ENCODE measurements at regions not wholly inside any gene's neighbourhood (a gene's known extent, or its start where the extent isn't known, plus 50 kb on each side); places are given as distances from the start of the nearest gene placed in this dataset.

GRCh38 chr6:25036461-25036860 is 100.7 kb upstream of the RIPOR2 start:
- no peak overlapping the region for H2AFZ ChIP-seq (ENCODE audit: low read length)
- H2BK120ac ChIP-seq (replicated peaks; ENCODE audit: low read depth, low read length): no peak overlapping the region
- H3K23ac ChIP-seq (ENCODE audit: insufficient read length): no peak overlapping the region
- H3K36me3 ChIP-seq (ENCODE audit: control insufficient read depth in 2 of 4, insufficient read depth in 4 of 4, low read length in 3 of 4): no peaks in the 10 kb centered on the region
- H3K4me3 ChIP-seq (ENCODE audit: extremely low read depth in 1 of 4, insufficient read depth in 2 of 4, low read depth in 3 of 4, low read length in 4 of 4): no peak overlapping the region
- no peak overlapping the region for H3K56ac ChIP-seq (replicated peaks; ENCODE audit: insufficient read length, low read depth, low read length)
- H3K4me1 ChIP-seq (replicated peaks in 1 of 4; ENCODE audit: control insufficient read depth in 3 of 4, insufficient read depth in 4 of 4, low read length in 3 of 4): no peaks in the 10 kb centered on the region
- no peak overlapping the region for H2BK12ac ChIP-seq (ENCODE audit: low read depth, low read length)
- no peaks in the 10 kb centered on the region for H4K20me1 ChIP-seq (replicated peaks in 1 of 2; ENCODE audit: control insufficient read depth in 1 of 2, insufficient read depth in 2 of 2, low read length in 2 of 2)
- no peak overlapping the region for H4K8ac ChIP-seq (ENCODE audit: extremely low read depth, insufficient read depth, low read length)
- no peak overlapping the region for H2BK15ac ChIP-seq (ENCODE audit: low read length)
- no peak overlapping the region for H2BK20ac ChIP-seq (ENCODE audit: low read length)
- no peaks in the 10 kb centered on the region for H3K9me3 ChIP-seq (ENCODE audit: insufficient read depth in 2 of 2, low read depth in 1 of 2, low read length in 1 of 2)
- FAIRE-seq (no peak), DNase-seq (ENCODE audit: low read depth in 1 of 2, low spot score in 2 of 2) (no peak)
- H3K9ac ChIP-seq (replicated peaks in 1 of 4; ENCODE audit: extremely low read depth in 1 of 4, low read depth in 3 of 4, low read length in 3 of 4): no peak overlapping the region
- H2BK5ac ChIP-seq (ENCODE audit: low read depth, low read length): no peak overlapping the region
- ChIA-PET POLR2A (ENCODE audit: partially characterized antibody) (no interaction called here), CTCF (ENCODE audit: partially characterized antibody) (interaction anchor here (0.9 to 5.4 kb wide), 4 partner anchors 10 to 180 kb away, joined by 3 to 32 read pairs (median 4); no protein-coding TSS in a partner anchor)
- no peak overlapping the region for H3K18ac ChIP-seq (ENCODE audit: extremely low read depth, low read length)
- H3K4ac ChIP-seq (replicated peaks; ENCODE audit: insufficient read length, low read depth, low read length): no peak overlapping the region
- H4K5ac ChIP-seq (ENCODE audit: insufficient read length, low read depth, low read length): no peak overlapping the region
- WGBS, 2 experiments (ENCODE audit: extremely low coverage in 1 of 2, insufficient coverage in 1 of 2, insufficient read length in 1 of 2, insufficient replicate concordance in 2 of 2, low coverage in 1 of 2, low lambda C conversion rate in 2 of 2, missing lambda C conversion rate in 1 of 2): 100% methylated on average over 3 of the region's 3 CpGs; no CpG with 5 or more reads in 1 of the 2 experiments
- H2AK5ac ChIP-seq (ENCODE audit: low read depth, low read length): no peak overlapping the region
- H4K91ac ChIP-seq (replicated peaks; ENCODE audit: insufficient read length, low read length): no peak overlapping the region
- H3K79me2 ChIP-seq (ENCODE audit: control insufficient read depth in 1 of 2, insufficient read depth in 2 of 2, low read length in 2 of 2): no peaks in the 10 kb centered on the region
- no peak overlapping the region for H3K4me2 ChIP-seq (ENCODE audit: insufficient read depth in 1 of 2, low read depth in 2 of 2, low read length in 2 of 2)
- H3K23me2 ChIP-seq (ENCODE audit: low read depth, low read length): no peaks in the 10 kb centered on the region
- no peak for TF ChIP-seq CREB1 (IDR thresholded peaks at IDR 0.05)
- no peak for TF ChIP-seq SAP30 (IDR thresholded peaks at IDR 0.05; ENCODE audit: insufficient read depth, insufficient replicate concordance, low read length)
- TF ChIP-seq SP4 (IDR thresholded peaks at IDR 0.05; ENCODE audit: low read length): no peak
- TF ChIP-seq SRF (IDR thresholded peaks at IDR 0.05; ENCODE audit: low read depth, low read length): no peak
- TF ChIP-seq KDM5A (IDR thresholded peaks at IDR 0.05; ENCODE audit: low read length): no peak
- TF ChIP-seq KDM4A (IDR thresholded peaks at IDR 0.05; ENCODE audit: low read depth, low read length, severe bottlenecking): no peak
- TF ChIP-seq BCL11A (IDR thresholded peaks at IDR 0.05; ENCODE audit: low read depth in 2 of 2, low read length in 2 of 2): no peak
- no peak for TF ChIP-seq PHF8 (conservative IDR thresholded peaks at IDR 0.05; ENCODE audit: low read depth, low read length)
- no peak for TF ChIP-seq TEAD4 (IDR thresholded peaks at IDR 0.05; ENCODE audit: low read depth, low read length)
- no peak for TF ChIP-seq RXRA (IDR thresholded peaks at IDR 0.05; ENCODE audit: insufficient read depth, low read depth, low read length)
- TF ChIP-seq TBP (IDR thresholded peaks at IDR 0.05; ENCODE audit: low read depth, low read length): no peak
- TF ChIP-seq, protein P1, sequence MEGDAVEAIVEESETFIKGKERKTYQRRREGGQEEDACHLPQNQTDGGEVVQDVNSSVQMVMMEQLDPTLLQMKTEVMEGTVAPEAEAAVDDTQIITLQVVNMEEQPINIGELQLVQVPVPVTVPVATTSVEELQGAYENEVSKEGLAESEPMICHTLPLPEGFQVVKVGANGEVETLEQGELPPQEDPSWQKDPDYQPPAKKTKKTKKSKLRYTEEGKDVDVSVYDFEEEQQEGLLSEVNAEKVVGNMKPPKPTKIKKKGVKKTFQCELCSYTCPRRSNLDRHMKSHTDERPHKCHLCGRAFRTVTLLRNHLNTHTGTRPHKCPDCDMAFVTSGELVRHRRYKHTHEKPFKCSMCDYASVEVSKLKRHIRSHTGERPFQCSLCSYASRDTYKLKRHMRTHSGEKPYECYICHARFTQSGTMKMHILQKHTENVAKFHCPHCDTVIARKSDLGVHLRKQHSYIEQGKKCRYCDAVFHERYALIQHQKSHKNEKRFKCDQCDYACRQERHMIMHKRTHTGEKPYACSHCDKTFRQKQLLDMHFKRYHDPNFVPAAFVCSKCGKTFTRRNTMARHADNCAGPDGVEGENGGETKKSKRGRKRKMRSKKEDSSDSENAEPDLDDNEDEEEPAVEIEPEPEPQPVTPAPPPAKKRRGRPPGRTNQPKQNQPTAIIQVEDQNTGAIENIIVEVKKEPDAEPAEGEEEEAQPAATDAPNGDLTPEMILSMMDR (IDR thresholded peaks at IDR 0.05; ENCODE audit: control extremely low read depth in 1 of 3, insufficient read depth in 1 of 3, low read depth in 1 of 3, low read length in 3 of 3): no peak
- TF ChIP-seq HDAC2 (IDR thresholded peaks at IDR 0.05; ENCODE audit: borderline replicate concordance in 1 of 2, low read depth in 2 of 2, low read length in 2 of 2): no peak
- no peaks in the 10 kb centered on the region for H3K27me3 ChIP-seq (replicated peaks in 1 of 4; ENCODE audit: control insufficient read depth in 3 of 4, extremely low read depth in 1 of 4, insufficient read depth in 3 of 4, low read length in 3 of 4)
- no peaks in the 10 kb centered on the region for H3K79me1 ChIP-seq (ENCODE audit: low read depth, low read length)
- H3K27ac ChIP-seq (ENCODE audit: low read depth, low read length): no peak overlapping the region
- H3K14ac ChIP-seq (ENCODE audit: insufficient read length): no peak overlapping the region

All from H1 (cell line).